ENCODE measurements at regions not wholly inside any gene's neighbourhood (a gene's known extent, or its start where the extent isn't known, plus 50 kb on each side); places are given as distances from the start of the nearest gene placed in this dataset.
"Not testable (repeated sequence)": the region's sequence is repeated elsewhere in the genome, so short reads cannot be mapped to it uniquely, and the experiment has no call there.

GRCh38 chr16:54879681-54880080, 51.0 kb upstream of the IRX5 start:
- H3K9me3 ChIP-seq = peaks cover 0 to 28% (median 10%) of the 10 kb centered on the region in 4 donors
- no peak overlapping the region for H3K4me3 ChIP-seq
- peaks cover 0 to 11% (median 0%) of the 10 kb centered on the region in 4 donors for H3K27me3 ChIP-seq
- H3K36me3 ChIP-seq = no peaks in the 10 kb centered on the region
- TF ChIP-seq CTCF (IDR thresholded peaks at IDR 0.05) (no peak), POLR2AphosphoS5 (IDR thresholded peaks at IDR 0.05) (no peak), POLR2A (IDR thresholded peaks at IDR 0.05; ENCODE audit: low read depth) (no peak), EP300 (IDR thresholded peaks at IDR 0.05) (no peak)
- H3K27ac ChIP-seq (replicated peaks in 1 of 4) = no peak overlapping the region
- intact Hi-C loops (cut with DNase I) = no loop called here
- no peaks in the 10 kb centered on the region for H3K4me1 ChIP-seq
- no peak for DNase-seq (ENCODE audit: extremely low spot score)

GRCh38 chr16:54878301-54878700, 52.4 kb upstream of the IRX5 start:
- Histone ChIP-seq H3K27me3 (no peaks in the 10 kb centered on the region), H3K27ac (replicated peaks in 1 of 4) (no peak overlapping the region), H3K4me3 (no peak overlapping the region), H3K4me1 (no peaks in the 10 kb centered on the region), H3K9me3 (peaks cover 0 to 14% (median 2%) of the 10 kb centered on the region in 4 donors), H3K36me3 (no peaks in the 10 kb centered on the region)
- TF ChIP-seq POLR2A (IDR thresholded peaks at IDR 0.05; ENCODE audit: low read depth) (no peak), POLR2AphosphoS5 (IDR thresholded peaks at IDR 0.05) (no peak), EP300 (IDR thresholded peaks at IDR 0.05) (no peak), CTCF (IDR thresholded peaks at IDR 0.05) (no peak)
- intact Hi-C loops (cut with DNase I) = no loop called here
- 67% methylated on average over 1 of the region's 1 CpG for WGBS
- no peak for DNase-seq (ENCODE audit: extremely low spot score)

- no peak overlapping the region for H3K27ac ChIP-seq (replicated peaks in 1 of 4)
- intact Hi-C loops (cut with DNase I) = no loop called here
These were observed 55.2 kb upstream of the IRX5 start for GRCh38 chr16:54875443-54875842.

GRCh38 chr16:54873716-54874373, 56.8 kb upstream of the IRX5 start:
- 73% methylated on average over 12 of the region's 12 CpGs for WGBS
- H3K9me3 ChIP-seq; H3K4me1 ChIP-seq; H3K36me3 ChIP-seq; H3K4me3 ChIP-seq; DNase-seq (ENCODE audit: extremely low spot score); H3K27ac ChIP-seq (replicated peaks in 1 of 4); intact Hi-C loops (cut with DNase I); H3K27me3 ChIP-seq: not testable (repeated sequence)

More at GRCh38 chr16:54875443-54875842, 55.2 kb upstream of the IRX5 start:
- DNase-seq (ENCODE audit: extremely low spot score) = no peak
- Histone ChIP-seq H3K9me3 (peaks cover 0 to 6% (median 3%) of the 10 kb centered on the region in 4 donors), H3K27me3 (no peaks in the 10 kb centered on the region), H3K36me3 (no peaks in the 10 kb centered on the region), H3K4me3 (no peak overlapping the region), H3K4me1 (no peaks in the 10 kb centered on the region)
- TF ChIP-seq EP300 (IDR thresholded peaks at IDR 0.05) = no peak
- TF ChIP-seq POLR2AphosphoS5 (IDR thresholded peaks at IDR 0.05) = no peak
- 90% methylated on average over 1 of the region's 1 CpG for WGBS

GRCh38 chr16:54873071-54873470, 57.6 kb upstream of the IRX5 start:
- H3K27ac ChIP-seq (replicated peaks in 1 of 4) = no peak overlapping the region
- no peak overlapping the region for H3K4me3 ChIP-seq
- TF ChIP-seq POLR2AphosphoS5 (IDR thresholded peaks at IDR 0.05) (no peak), EP300 (IDR thresholded peaks at IDR 0.05) (no peak), POLR2A (IDR thresholded peaks at IDR 0.05; ENCODE audit: low read depth) (no peak), CTCF (IDR thresholded peaks at IDR 0.05) (no peak)
- no peaks in the 10 kb centered on the region for H3K27me3 ChIP-seq
- H3K36me3 ChIP-seq = no peaks in the 10 kb centered on the region
- intact Hi-C loops (cut with DNase I) = no loop called here
- 94% methylated on average over 2 of the region's 2 CpGs for WGBS
- no peak for DNase-seq (ENCODE audit: extremely low spot score)
- H3K4me1 ChIP-seq = no peaks in the 10 kb centered on the region
- peaks cover 0 to 6% (median 0%) of the 10 kb centered on the region in 4 donors for H3K9me3 ChIP-seq

GRCh38 chr16:54870151-54870550, 60.5 kb upstream of the IRX5 start:
- H3K4me1 ChIP-seq = no peaks in the 10 kb centered on the region
- no peak overlapping the region for H3K27ac ChIP-seq (replicated peaks in 1 of 4)
- H3K9me3 ChIP-seq = peaks cover 0 to 6% (median 5%) of the 10 kb centered on the region in 4 donors
- no peaks in the 10 kb centered on the region for H3K36me3 ChIP-seq
- DNase-seq (ENCODE audit: extremely low spot score) = no peak
- no peaks in the 10 kb centered on the region for H3K27me3 ChIP-seq
- TF ChIP-seq CTCF (IDR thresholded peaks at IDR 0.05) (no peak), POLR2AphosphoS5 (IDR thresholded peaks at IDR 0.05) (no peak), EP300 (IDR thresholded peaks at IDR 0.05) (no peak), POLR2A (IDR thresholded peaks at IDR 0.05; ENCODE audit: low read depth) (no peak)
- H3K4me3 ChIP-seq = no peak overlapping the region
- intact Hi-C loops (cut with DNase I) = no loop called here
- WGBS = 70% methylated on average over 2 of the region's 2 CpGs
